ENCODE measurements at regions not wholly inside any gene's neighbourhood (a gene's known extent, or its start where the extent isn't known, plus 50 kb on each side); places are given as distances from the start of the nearest gene placed in this dataset.

DNA sequence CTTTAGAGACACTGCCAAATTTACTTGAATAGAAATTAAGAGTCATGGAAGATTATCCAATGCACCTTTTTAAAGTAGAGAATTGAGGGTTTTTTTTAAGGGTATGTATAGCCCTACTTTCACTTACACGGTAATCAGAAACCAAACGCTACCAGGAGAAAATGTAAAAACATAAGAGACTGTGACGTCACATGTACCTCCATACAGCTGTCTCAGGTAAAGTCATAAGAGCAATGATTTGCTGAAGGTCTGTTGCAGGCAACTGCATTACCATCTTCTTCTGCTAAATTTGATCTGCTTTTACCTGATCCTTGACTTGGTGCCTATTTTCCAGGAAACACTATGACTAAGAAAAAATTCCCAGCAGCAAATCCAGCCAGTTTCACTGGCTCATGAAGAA lies 478.5 kb upstream of the DDX18 start:
- TF ChIP-seq, protein P1, sequence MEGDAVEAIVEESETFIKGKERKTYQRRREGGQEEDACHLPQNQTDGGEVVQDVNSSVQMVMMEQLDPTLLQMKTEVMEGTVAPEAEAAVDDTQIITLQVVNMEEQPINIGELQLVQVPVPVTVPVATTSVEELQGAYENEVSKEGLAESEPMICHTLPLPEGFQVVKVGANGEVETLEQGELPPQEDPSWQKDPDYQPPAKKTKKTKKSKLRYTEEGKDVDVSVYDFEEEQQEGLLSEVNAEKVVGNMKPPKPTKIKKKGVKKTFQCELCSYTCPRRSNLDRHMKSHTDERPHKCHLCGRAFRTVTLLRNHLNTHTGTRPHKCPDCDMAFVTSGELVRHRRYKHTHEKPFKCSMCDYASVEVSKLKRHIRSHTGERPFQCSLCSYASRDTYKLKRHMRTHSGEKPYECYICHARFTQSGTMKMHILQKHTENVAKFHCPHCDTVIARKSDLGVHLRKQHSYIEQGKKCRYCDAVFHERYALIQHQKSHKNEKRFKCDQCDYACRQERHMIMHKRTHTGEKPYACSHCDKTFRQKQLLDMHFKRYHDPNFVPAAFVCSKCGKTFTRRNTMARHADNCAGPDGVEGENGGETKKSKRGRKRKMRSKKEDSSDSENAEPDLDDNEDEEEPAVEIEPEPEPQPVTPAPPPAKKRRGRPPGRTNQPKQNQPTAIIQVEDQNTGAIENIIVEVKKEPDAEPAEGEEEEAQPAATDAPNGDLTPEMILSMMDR (IDR thresholded peaks at IDR 0.05) = no peak
- TF ChIP-seq POLR2A (IDR thresholded peaks at IDR 0.05) = no peak

Measured in suprapubic skin (tissue), 3 donors.